ENCODE measurements at regions not wholly inside any gene's neighbourhood (a gene's known extent, or its start where the extent isn't known, plus 50 kb on each side); places are given as distances from the start of the nearest gene placed in this dataset.

GRCh38 chr21:24681456-24681855, 925.8 kb downstream of the MRPL39 start:
- Mint-ChIP-seq H3K4me3 (no peak overlapping the region), H3K4me1 (no peaks in the 10 kb centered on the region), H3K27ac (no peak overlapping the region), H3K9me3 (peaks cover 2 to 4% (median 3%) of the 10 kb centered on the region in 3 donors), H3K27me3 (no peaks in the 10 kb centered on the region), H3K36me3 (peaks cover 2% of the 10 kb centered on the region)

GRCh38 chr21:24671901-24672300, 935.4 kb downstream of the MRPL39 start:
- H3K4me1 Mint-ChIP-seq, result peaks cover 0 to 1% (median 0%) of the 10 kb centered on the region in 3 donors
- peaks cover 2% of the 10 kb centered on the region for H3K27me3 Mint-ChIP-seq
- no peak overlapping the region for H3K4me3 Mint-ChIP-seq
- H3K9me3 Mint-ChIP-seq, result peaks cover 0 to 3% (median 0%) of the 10 kb centered on the region in 3 donors
- H3K27ac Mint-ChIP-seq, result no peak overlapping the region
- H3K36me3 Mint-ChIP-seq, result peaks cover 2% of the 10 kb centered on the region

GRCh38 chr21:24658926-24659325, 948.4 kb downstream of the MRPL39 start:
- H3K4me3 Mint-ChIP-seq, result no peak overlapping the region
- H3K27ac Mint-ChIP-seq, result no peak overlapping the region
- peaks cover 0 to 3% (median 0%) of the 10 kb centered on the region in 3 donors for H3K4me1 Mint-ChIP-seq
- H3K27me3 Mint-ChIP-seq, result no peaks in the 10 kb centered on the region
- H3K9me3 Mint-ChIP-seq, result no peaks in the 10 kb centered on the region
- H3K36me3 Mint-ChIP-seq, result no peaks in the 10 kb centered on the region

- peaks cover 0 to 3% (median 0%) of the 10 kb centered on the region in 3 donors for H3K4me1 Mint-ChIP-seq
- no peak overlapping the region for H3K27ac Mint-ChIP-seq
- H3K4me3 Mint-ChIP-seq, result no peak overlapping the region
- H3K9me3 Mint-ChIP-seq, result no peaks in the 10 kb centered on the region
- H3K27me3 Mint-ChIP-seq, result no peaks in the 10 kb centered on the region
- no peaks in the 10 kb centered on the region for H3K36me3 Mint-ChIP-seq
Observed at GRCh38 chr21:24658026-24658425, 949.3 kb downstream of the MRPL39 start.

GRCh38 chr21:24649691-24650090, 957.6 kb downstream of the MRPL39 start:
- H3K4me3 Mint-ChIP-seq, result no peak overlapping the region
- peaks cover 0 to 2% (median 0%) of the 10 kb centered on the region in 3 donors for H3K9me3 Mint-ChIP-seq

GRCh38 chr21:24636696-24637095, 970.6 kb downstream of the MRPL39 start:
- Mint-ChIP-seq H3K9me3 (no peaks in the 10 kb centered on the region), H3K4me3 (no peak overlapping the region), H3K27me3 (no peaks in the 10 kb centered on the region), H3K27ac (no peak overlapping the region), H3K4me1 (peaks cover 0 to 3% (median 0%) of the 10 kb centered on the region in 3 donors), H3K36me3 (no peaks in the 10 kb centered on the region)

More at GRCh38 chr21:24649691-24650090, 957.6 kb downstream of the MRPL39 start:
- Mint-ChIP-seq H3K4me1 (no peaks in the 10 kb centered on the region), H3K27ac (no peak overlapping the region), H3K36me3 (no peaks in the 10 kb centered on the region), H3K27me3 (no peaks in the 10 kb centered on the region)

GRCh38 chr21:24634749-24635148, 972.5 kb downstream of the MRPL39 start:
- Mint-ChIP-seq H3K36me3 (no peaks in the 10 kb centered on the region), H3K27ac (no peak overlapping the region), H3K27me3 (no peaks in the 10 kb centered on the region), H3K4me3 (no peak overlapping the region), H3K9me3 (no peaks in the 10 kb centered on the region), H3K4me1 (peaks cover 0 to 3% (median 0%) of the 10 kb centered on the region in 3 donors)

- no peaks in the 10 kb centered on the region for H3K4me1 Mint-ChIP-seq
- H3K36me3 Mint-ChIP-seq, result no peaks in the 10 kb centered on the region
- H3K4me3 Mint-ChIP-seq, result no peak overlapping the region
- peaks cover 2% of the 10 kb centered on the region for H3K27me3 Mint-ChIP-seq
- no peaks in the 10 kb centered on the region for H3K9me3 Mint-ChIP-seq
- no peak overlapping the region for H3K27ac Mint-ChIP-seq
Observed at GRCh38 chr21:24628536-24628935, 978.7 kb downstream of the MRPL39 start.

GRCh38 chr21:24628046-24628445, 979.2 kb downstream of the MRPL39 start:
- Mint-ChIP-seq H3K36me3 (no peaks in the 10 kb centered on the region), H3K27me3 (peaks cover 2% of the 10 kb centered on the region), H3K9me3 (no peaks in the 10 kb centered on the region)

GRCh38 chr21:24617819-24618218, 989.5 kb downstream of the MRPL39 start:
- Mint-ChIP-seq H3K36me3 (no peaks in the 10 kb centered on the region), H3K4me1 (peaks cover 0 to 4% (median 0%) of the 10 kb centered on the region in 3 donors), H3K27ac (no peak overlapping the region), H3K27me3 (peaks cover 1% of the 10 kb centered on the region), H3K4me3 (no peak overlapping the region), H3K9me3 (peaks cover 2 to 11% (median 10%) of the 10 kb centered on the region in 3 donors)

More at GRCh38 chr21:24628046-24628445, 979.2 kb downstream of the MRPL39 start:
- no peaks in the 10 kb centered on the region for H3K4me1 Mint-ChIP-seq
- no peak overlapping the region for H3K27ac Mint-ChIP-seq
- H3K4me3 Mint-ChIP-seq, result no peak overlapping the region

GRCh38 chr21:24594082-24594481, 1013.2 kb downstream of the MRPL39 start:
- H3K27ac Mint-ChIP-seq, result no peak overlapping the region
- H3K4me1 Mint-ChIP-seq, result no peaks in the 10 kb centered on the region
- no peak overlapping the region for H3K4me3 Mint-ChIP-seq
- H3K9me3 Mint-ChIP-seq, result peaks cover 0 to 2% (median 0%) of the 10 kb centered on the region in 3 donors
- H3K36me3 Mint-ChIP-seq, result no peaks in the 10 kb centered on the region
- H3K27me3 Mint-ChIP-seq, result peaks cover 1% of the 10 kb centered on the region

GRCh38 chr21:24590261-24590660, 1017.0 kb downstream of the MRPL39 start:
- peaks cover 1% of the 10 kb centered on the region for H3K27me3 Mint-ChIP-seq
- H3K27ac Mint-ChIP-seq, result no peak overlapping the region
- peaks cover 2 to 4% (median 2%) of the 10 kb centered on the region in 3 donors for H3K9me3 Mint-ChIP-seq
- H3K4me1 Mint-ChIP-seq, result no peaks in the 10 kb centered on the region
- no peak overlapping the region for H3K4me3 Mint-ChIP-seq
- H3K36me3 Mint-ChIP-seq, result peaks cover 2% of the 10 kb centered on the region

GRCh38 chr21:24583473-24583872, 1023.8 kb downstream of the MRPL39 start:
- Mint-ChIP-seq H3K4me3 (no peak overlapping the region), H3K9me3 (peaks cover 0 to 4% (median 2%) of the 10 kb centered on the region in 3 donors), H3K4me1 (no peaks in the 10 kb centered on the region), H3K27ac (no peak overlapping the region), H3K27me3 (no peaks in the 10 kb centered on the region), H3K36me3 (peaks cover 2% of the 10 kb centered on the region)

GRCh38 chr21:24577301-24577700, 1030.0 kb downstream of the MRPL39 start:
- no peak overlapping the region for H3K27ac Mint-ChIP-seq
- H3K9me3 Mint-ChIP-seq, result peaks cover 0 to 3% (median 0%) of the 10 kb centered on the region in 3 donors
- H3K27me3 Mint-ChIP-seq, result no peaks in the 10 kb centered on the region

GRCh38 chr21:24561291-24561690, 1046.0 kb downstream of the MRPL39 start:
- no peak overlapping the region for H3K4me3 Mint-ChIP-seq
- no peaks in the 10 kb centered on the region for H3K27me3 Mint-ChIP-seq
- H3K9me3 Mint-ChIP-seq, result peaks cover 1 to 4% (median 4%) of the 10 kb centered on the region in 3 donors
- H3K36me3 Mint-ChIP-seq, result peaks cover 2% of the 10 kb centered on the region
- no peak overlapping the region for H3K27ac Mint-ChIP-seq
- H3K4me1 Mint-ChIP-seq, result no peaks in the 10 kb centered on the region

More at GRCh38 chr21:24577301-24577700, 1030.0 kb downstream of the MRPL39 start:
- Mint-ChIP-seq H3K4me1 (no peaks in the 10 kb centered on the region), H3K4me3 (no peak overlapping the region), H3K36me3 (peaks cover 2% of the 10 kb centered on the region)

- H3K4me3 Mint-ChIP-seq, result no peak overlapping the region
- no peak overlapping the region for H3K27ac Mint-ChIP-seq
- H3K27me3 Mint-ChIP-seq, result peaks cover 4% of the 10 kb centered on the region
- no peaks in the 10 kb centered on the region for H3K4me1 Mint-ChIP-seq
- H3K36me3 Mint-ChIP-seq, result peaks cover 2% of the 10 kb centered on the region
- H3K9me3 Mint-ChIP-seq, result no peaks in the 10 kb centered on the region
Observed at GRCh38 chr21:24552491-24552890, 1054.8 kb downstream of the MRPL39 start.

All from IgD-negative memory B cell (primary cell).